H9 (cell line): ENCODE measurements at regions not wholly inside any gene's neighbourhood (a gene's known extent, or its start where the extent isn't known, plus 50 kb on each side); places are given as distances from the start of the nearest gene placed in this dataset.

Experiments used
- DNase-seq: peaks from one replicate; pipeline ENCODE4 v3.0.0-alpha.2; 2017
- H2AFZ ChIP-seq: one replicate; pipeline ENCODE4 v1.6.1; 2013; ENCODE audit warnings: mild to moderate bottlenecking, low read length, control low read depth, moderate library complexity
- H2AK5ac ChIP-seq: 2 replicates; pipeline ENCODE4 v1.6.1; 2013; ENCODE audit warnings: low read length, control low read depth, mixed read lengths; ENCODE audit not compliant: insufficient read length
- H2BK120ac ChIP-seq: one replicate; pipeline ENCODE4 v1.6.1; 2013; ENCODE audit warnings: low read depth, mild to moderate bottlenecking, low read length, control low read depth, inconsistent platforms; ENCODE audit not compliant: poor library complexity, severe bottlenecking
- H2BK12ac ChIP-seq: 2 replicates; pipeline ENCODE4 v1.6.1; 2013; ENCODE audit warnings: low read length, control low read depth, mixed read lengths, low read depth; ENCODE audit not compliant: insufficient read length
- H2BK15ac ChIP-seq: 2 replicates; pipeline ENCODE4 v1.6.1; 2013; ENCODE audit warnings: low read depth, low read length, control low read depth
- H2BK20ac ChIP-seq: one replicate; pipeline ENCODE4 v1.6.1; 2013; ENCODE audit warnings: low read depth, mild to moderate bottlenecking, low read length, control low read depth, inconsistent platforms; ENCODE audit not compliant: poor library complexity, severe bottlenecking
- H2BK5ac ChIP-seq: 2 replicates; pipeline ENCODE4 v1.6.1; 2013; ENCODE audit warnings: low read length, control low read depth, mixed read lengths; ENCODE audit not compliant: insufficient read length
- H3K14ac ChIP-seq: 2 replicates; pipeline ENCODE4 v1.6.1; 2013; ENCODE audit warnings: low read length, control low read depth; ENCODE audit not compliant: insufficient read depth
- H3K18ac ChIP-seq: 2 replicates; pipeline ENCODE4 v1.6.1; 2013; ENCODE audit warnings: low read depth, mild to moderate bottlenecking, mixed read lengths, low read length, control low read depth; ENCODE audit not compliant: insufficient read length
- H3K23ac ChIP-seq: 2 replicates; pipeline ENCODE4 v1.6.1; 2013; ENCODE audit warnings: low read length, control low read depth, mixed read lengths, low read depth; ENCODE audit not compliant: insufficient read length
- H3K23me2 ChIP-seq: 2 replicates; pipeline ENCODE4 v1.6.1; 2013; ENCODE audit warnings: low read depth, mild to moderate bottlenecking, mixed read lengths, low read length, control low read depth; ENCODE audit not compliant: insufficient read length, poor library complexity, severe bottlenecking
- H3K27ac ChIP-seq: 2 replicates; pipeline ENCODE4 v1.5.1; 2013; ENCODE audit warnings: low read length, control low read depth, mixed read lengths, low read depth; ENCODE audit not compliant: insufficient read length
- H3K27me3 ChIP-seq: 2 replicates; pipeline ENCODE4 v1.6.1; 2013; ENCODE audit warnings: low read length, control low read depth, inconsistent platforms; ENCODE audit not compliant: insufficient read depth
- H3K4ac ChIP-seq: 2 replicates; pipeline ENCODE4 v1.6.1; 2013; ENCODE audit warnings: low read depth, mild to moderate bottlenecking, control low read depth, inconsistent platforms, low read length, moderate library complexity
- H3K4me1 ChIP-seq: 2 replicates; pipeline ENCODE4 v1.6.1; 2013; ENCODE audit warnings: low read length, control low read depth, inconsistent platforms; ENCODE audit not compliant: insufficient read depth
- H3K4me2 ChIP-seq: 2 replicates; pipeline ENCODE4 v1.6.1; 2013; ENCODE audit warnings: low read length, control low read depth, mixed read lengths; ENCODE audit not compliant: insufficient read length, insufficient read depth
- H3K56ac ChIP-seq: 2 replicates; pipeline ENCODE4 v1.6.1; 2013; ENCODE audit warnings: low read depth, mild to moderate bottlenecking, mixed read lengths, low read length, control low read depth; ENCODE audit not compliant: insufficient read length
- H3K79me1 ChIP-seq: 2 replicates; pipeline ENCODE4 v1.6.1; 2013; ENCODE audit warnings: low read depth, mild to moderate bottlenecking, moderate library complexity, low read length, control low read depth, inconsistent platforms; ENCODE audit not compliant: insufficient read depth, poor library complexity, severe bottlenecking
- H3K79me2 ChIP-seq: 2 replicates; pipeline ENCODE4 v1.6.1; 2013; ENCODE audit warnings: low read length, control low read depth, inconsistent platforms; ENCODE audit not compliant: insufficient read depth
- H3K9ac ChIP-seq: 2 replicates; pipeline ENCODE4 v1.6.1; 2013; ENCODE audit warnings: low read length, control low read depth, mixed read lengths; ENCODE audit not compliant: insufficient read length; ENCODE audit errors: extremely low read depth
- H3K9me3 ChIP-seq: one replicate; pipeline ENCODE4 v1.6.1; 2013; ENCODE audit warnings: low read depth, low read length, inconsistent platforms; ENCODE audit not compliant: control insufficient read depth
- H3T11ph ChIP-seq: one replicate; pipeline ENCODE4 v1.6.1; 2013; ENCODE audit warnings: mild to moderate bottlenecking, low read length, control low read depth, inconsistent platforms
- H4K20me1 ChIP-seq: one replicate; pipeline ENCODE4 v1.6.1; 2013; ENCODE audit not compliant: control insufficient read depth, insufficient read length, insufficient read depth
- H4K5ac ChIP-seq: 2 replicates; pipeline ENCODE4 v1.6.1; 2013; ENCODE audit warnings: low read depth, mild to moderate bottlenecking, mixed read lengths, low read length, control low read depth; ENCODE audit not compliant: insufficient read length
- H4K8ac ChIP-seq: replicated peaks from 2 replicates; pipeline ENCODE4 v1.6.1; 2013; ENCODE audit warnings: low read length, control low read depth, mixed read lengths, low read depth; ENCODE audit not compliant: insufficient read length
- H4K91ac ChIP-seq: 2 replicates; pipeline ENCODE4 v1.6.1; 2013; ENCODE audit warnings: low read depth, mild to moderate bottlenecking, moderate library complexity, mixed read lengths, low read length, control low read depth; ENCODE audit not compliant: insufficient read length
- H3K27ac Mint-ChIP-seq, 3 experiments: 2 replicates in 2 of 3; 3 replicates in 1 of 3; pipeline ENCODE4 v1.8.0; 2020 to 2021; ENCODE audit warnings: mixed read lengths in 3 of 3, mild to moderate bottlenecking in 1 of 3, moderate library complexity in 1 of 3
- H3K27me3 Mint-ChIP-seq: 2 replicates; pipeline ENCODE4 v1.8.0; 2021; ENCODE audit warnings: low read depth, mild to moderate bottlenecking, moderate library complexity, mixed read lengths
- H3K36me3 Mint-ChIP-seq, 3 experiments: 2 replicates in 2 of 3; 3 replicates in 1 of 3; pipeline ENCODE4 v1.8.0; 2020 to 2021; ENCODE audit warnings: low read depth in 3 of 3, mixed read lengths in 3 of 3; ENCODE audit not compliant: insufficient read depth in 1 of 3
- H3K4me1 Mint-ChIP-seq, 2 experiments: 2 replicates each; pipeline ENCODE4 v1.8.0; 2020; ENCODE audit warnings: mixed read lengths in 2 of 2
- H3K4me3 Mint-ChIP-seq, 2 experiments: 2 replicates in 1 of 2; 3 replicates in 1 of 2; pipeline ENCODE4 v1.8.0; 2020 to 2021; ENCODE audit warnings: mild to moderate bottlenecking in 2 of 2, mixed read lengths in 2 of 2, moderate library complexity in 1 of 2
- H3K9me3 Mint-ChIP-seq, 2 experiments: 2 replicates in 1 of 2; 3 replicates in 1 of 2; pipeline ENCODE4 v1.8.0; 2020; ENCODE audit warnings: mild to moderate bottlenecking in 2 of 2, mixed read lengths in 2 of 2, moderate library complexity in 1 of 2
- CTCF ChIP-seq: fragments of 200-600 bp; sonication (generic); conservative IDR thresholded peaks from 3 replicates; pipeline ENCODE4 v1.8.0; 2021; ENCODE audit warnings: antibody characterized with exemption, mild to moderate bottlenecking
- WGBS: extraction: QIAGEN DNeasy Blood & Tissue Kit; methylation state at CpG from one replicate; pipeline ENCODE4 v1.1.7; 2013; ENCODE audit warnings: missing lambda C conversion rate, low lambda C conversion rate, mixed read lengths; ENCODE audit not compliant: insufficient read length; ENCODE audit errors: extremely low coverage; 5-methylcytosine and 5-hydroxymethylcytosine counted together

GRCh38 chr3:118683636-118684035, 351.0 kb downstream of the IGSF11 start:
- no peak overlapping the region for H3T11ph ChIP-seq
- no peaks in the 10 kb centered on the region for H3K79me2 ChIP-seq
- no CpG with 5 or more reads among the region's 6 CpGs for WGBS
- H2BK15ac ChIP-seq, result no peak overlapping the region
- H3K9ac ChIP-seq, result no peak overlapping the region
- Mint-ChIP-seq H3K36me3 (no peaks in the 10 kb centered on the region; a peak in 1 of 7 replicates), H3K4me1 (peaks cover 6 to 8% of the 10 kb centered on the region in 2 experiments), H3K27ac (no peak overlapping the region), H3K9me3 (no peaks in the 10 kb centered on the region; a peak in 1 of 5 replicates), H3K27me3 (no peaks in the 10 kb centered on the region), H3K4me3 (no peak overlapping the region)
- H2BK120ac ChIP-seq, result no peak overlapping the region
- H2AK5ac ChIP-seq, result no peak overlapping the region
- no peak overlapping the region for H4K91ac ChIP-seq
- H3K4me1 ChIP-seq, result peaks cover 3% of the 10 kb centered on the region; the same call in 1 of the 2 replicates
- H3K18ac ChIP-seq, result no peak overlapping the region
- no peak for DNase-seq
- H2BK5ac ChIP-seq, result no peak overlapping the region
- H3K4ac ChIP-seq, result no peak overlapping the region
- no peak overlapping the region for H3K14ac ChIP-seq
- no peaks in the 10 kb centered on the region for H3K23me2 ChIP-seq
- no peaks in the 10 kb centered on the region for H3K79me1 ChIP-seq
- H3K27me3 ChIP-seq, result no peaks in the 10 kb centered on the region
- H2BK20ac ChIP-seq, result no peak overlapping the region
- H4K20me1 ChIP-seq, result no peaks in the 10 kb centered on the region
- no peak overlapping the region for H3K23ac ChIP-seq
- H3K4me2 ChIP-seq, result no peak overlapping the region
- no peak overlapping the region for H3K27ac ChIP-seq
- no peak overlapping the region for H4K8ac ChIP-seq
- no peak overlapping the region for H2BK12ac ChIP-seq
- H3K56ac ChIP-seq, result no peak overlapping the region
- no peak overlapping the region for H2AFZ ChIP-seq
- H3K9me3 ChIP-seq, result no peaks in the 10 kb centered on the region
- no peak for TF ChIP-seq CTCF
- no peak overlapping the region for H4K5ac ChIP-seq
